ENCODE measurements at regions not wholly inside any gene's neighbourhood (a gene's known extent, or its start where the extent isn't known, plus 50 kb on each side); places are given as distances from the start of the nearest gene placed in this dataset.
"Not testable (repeated sequence)": the region's sequence is repeated elsewhere in the genome, so short reads cannot be mapped to it uniquely, and the experiment has no call there.

GRCh38 chr17:20387549-20387948 lies 79.8 kb downstream of the LGALS9B start:
- not testable (repeated sequence) for DNase-seq

DNA sequence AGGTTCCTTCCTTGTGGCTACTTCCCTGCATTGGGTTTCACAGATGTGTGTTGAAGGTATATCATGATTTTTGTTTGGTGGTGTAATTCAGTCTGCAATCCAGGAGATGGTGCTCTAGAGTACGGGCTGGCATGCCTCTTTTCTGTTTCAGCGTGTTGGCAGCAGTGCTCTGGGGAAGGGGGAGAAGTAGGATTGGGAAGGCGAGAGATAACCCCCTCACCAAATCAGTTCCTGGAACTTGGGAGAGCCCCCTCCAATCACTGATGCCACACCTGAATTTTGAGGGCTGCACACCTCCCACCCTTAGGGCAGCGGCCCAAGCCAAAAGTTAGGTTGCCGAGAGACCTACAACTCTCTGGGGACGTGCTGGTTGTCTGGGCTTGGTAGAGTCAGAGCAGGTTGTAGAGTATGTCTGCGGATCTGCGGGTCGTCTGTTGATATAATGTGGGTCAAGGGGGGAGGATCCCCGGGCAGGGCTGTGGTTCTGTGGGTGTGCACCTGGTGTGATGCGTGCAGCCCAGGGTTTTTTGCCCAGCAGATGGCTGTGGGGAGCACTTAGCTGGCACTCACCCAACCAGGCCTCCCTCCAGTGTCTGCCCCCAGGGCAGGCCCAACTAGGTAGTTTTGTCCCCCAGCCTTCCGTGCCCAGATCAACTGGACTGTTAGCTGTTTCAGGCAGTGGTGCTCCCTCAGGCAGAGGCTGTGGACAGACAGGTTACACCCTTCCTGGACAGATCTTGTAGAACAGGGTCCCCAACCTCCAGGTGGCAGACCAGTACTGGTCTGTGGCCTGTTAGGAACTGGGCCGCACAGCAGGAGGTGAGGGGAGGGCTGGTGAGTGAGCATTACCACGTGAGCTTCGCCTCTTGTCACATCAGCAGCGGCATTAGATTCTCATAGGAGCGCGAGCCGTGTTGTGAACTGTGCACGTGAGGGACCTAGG lies 85.7 kb downstream of the LGALS9B start:
- peak; percentile 22 for DNase-seq

DNA sequence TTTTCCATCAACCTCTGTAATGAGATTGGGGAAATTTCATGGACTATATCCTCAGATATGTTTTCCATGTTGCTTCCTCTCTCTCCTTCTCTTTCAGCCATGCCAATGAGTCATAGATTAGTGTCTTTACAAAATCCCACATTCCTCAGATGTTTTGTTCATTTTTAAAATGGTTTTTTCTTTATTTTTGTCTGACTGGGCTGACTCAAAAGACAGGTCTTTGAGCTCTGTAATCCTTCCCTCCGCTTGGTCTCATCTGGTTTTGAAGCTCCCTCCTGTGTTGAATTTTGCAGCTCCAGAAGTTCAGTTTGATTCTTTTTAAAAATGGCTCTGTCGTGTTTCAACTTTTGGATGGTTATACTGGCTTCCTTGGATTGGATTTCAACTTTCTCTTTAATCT lies 86.7 kb downstream of the LGALS9B start:
- DNase-seq = not testable (repeated sequence)

- DNase-seq = not testable (repeated sequence)
Observed at GRCh38 chr17:20379251-20379650, 88.1 kb downstream of the LGALS9B start.

GRCh38 chr17:20376642-20377041 lies 90.7 kb downstream of the LGALS9B start:
- not testable (repeated sequence) for DNase-seq

DNA sequence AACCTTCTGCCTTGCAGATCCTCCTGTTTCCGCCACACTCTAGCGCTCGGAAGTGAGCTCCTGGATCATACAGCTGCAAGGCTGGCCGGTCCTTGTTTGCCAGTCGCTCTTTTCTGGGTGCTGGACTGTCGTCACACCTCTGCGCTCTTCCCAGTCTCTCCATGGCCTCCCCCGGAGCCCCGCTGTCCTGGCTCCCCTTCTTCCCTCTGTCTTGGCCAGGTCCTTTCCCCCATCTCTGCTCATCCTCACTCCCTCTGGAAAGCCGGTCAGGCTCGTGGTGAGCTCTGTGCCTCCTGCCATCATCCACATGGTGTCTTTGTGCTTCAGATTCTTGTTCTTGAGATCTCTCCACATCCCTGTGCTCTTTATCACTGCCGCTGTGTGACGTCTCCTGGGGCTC lies 91.6 kb downstream of the LGALS9B start:
- not testable (repeated sequence) for DNase-seq
